Liver (tissue), 3 donors: ENCODE measurements at regions not wholly inside any gene's neighbourhood (a gene's known extent, or its start where the extent isn't known, plus 50 kb on each side); places are given as distances from the start of the nearest gene placed in this dataset.

Experiments used
- ATF3 ChIP-seq: IDR thresholded peaks from 2 replicates; pipeline ENCODE4 v1.6.1; 2016; ENCODE audit warnings: antibody characterized with exemption
- CTCF ChIP-seq: fragments of 150-350 bp; IDR thresholded peaks from 2 replicates; pipeline ENCODE4 v1.5.1; 2017; ENCODE audit warnings: improper control_type of control experiment, low read depth, low read length; ENCODE audit not compliant: missing input control
- EGR1 ChIP-seq, 2 donors: IDR thresholded peaks; 2 replicates each; pipeline ENCODE4 v1.6.1; 2016 to 2018; ENCODE audit warnings: antibody characterized with exemption in 2 of 2, low read depth in 2 of 2
- FOXA1 ChIP-seq: IDR thresholded peaks from 2 replicates; pipeline ENCODE4 v1.6.1; 2016; ENCODE audit warnings: antibody characterized with exemption
- GABPA ChIP-seq, 2 donors: IDR thresholded peaks in 1 of 2; conservative IDR thresholded peaks in 1 of 2; 2 replicates each; pipeline ENCODE4 v1.6.1; 2016; ENCODE audit warnings: antibody characterized with exemption in 2 of 2, mild to moderate bottlenecking in 1 of 2, moderate library complexity in 1 of 2
- HNF4G ChIP-seq: IDR thresholded peaks from 2 replicates; pipeline ENCODE4 v1.6.1; 2016; ENCODE audit warnings: antibody characterized with exemption
- JUND ChIP-seq, 2 donors: IDR thresholded peaks; 2 replicates each; pipeline ENCODE4 v1.6.1; 2016; ENCODE audit warnings: antibody characterized with exemption in 2 of 2
- MAX ChIP-seq: IDR thresholded peaks from 2 replicates; pipeline ENCODE4 v1.6.1; 2016; ENCODE audit warnings: antibody characterized with exemption
- RAD21 ChIP-seq, 2 donors: IDR thresholded peaks; 2 replicates each; pipeline ENCODE4 v1.6.1; 2016; ENCODE audit warnings: antibody characterized with exemption in 2 of 2, mild to moderate bottlenecking in 2 of 2
- REST ChIP-seq: IDR thresholded peaks from 2 replicates; pipeline ENCODE4 v1.6.1; 2016; ENCODE audit warnings: antibody characterized with exemption, mild to moderate bottlenecking
- RXRA ChIP-seq, 2 donors: IDR thresholded peaks; 2 replicates each; pipeline ENCODE4 v1.6.1; 2017 to 2018; ENCODE audit warnings: antibody characterized with exemption in 2 of 2, mild to moderate bottlenecking in 1 of 2
- SP1 ChIP-seq: IDR thresholded peaks from 2 replicates; pipeline ENCODE4 v1.6.1; 2018; ENCODE audit warnings: antibody characterized with exemption, mild to moderate bottlenecking
- TAF1 ChIP-seq: conservative IDR thresholded peaks from 2 replicates; pipeline ENCODE4 v1.6.1; 2016; ENCODE audit warnings: antibody characterized with exemption, mild to moderate bottlenecking
- YY1 ChIP-seq: IDR thresholded peaks from 2 replicates; pipeline ENCODE4 v1.6.1; 2016; ENCODE audit warnings: antibody characterized with exemption, mild to moderate bottlenecking
- donor health status: healthy.
- donor health status: healthy.

GRCh38 chr3:5466065-5466464 is 278.6 kb downstream of the EDEM1 start:
- TF ChIP-seq CTCF: no peak
- no peak for TF ChIP-seq RXRA (IDR thresholded peaks at IDR 0.05)
- no peak for TF ChIP-seq REST
- TF ChIP-seq MAX: no peak
- no peak for TF ChIP-seq RAD21 (IDR thresholded peaks at IDR 0.05)
- TF ChIP-seq JUND (IDR thresholded peaks at IDR 0.05): no peak
- TF ChIP-seq ATF3: no peak
- TF ChIP-seq HNF4G: no peak
- TF ChIP-seq YY1: no peak
- no peak for TF ChIP-seq TAF1
- no peak for TF ChIP-seq EGR1 (IDR thresholded peaks at IDR 0.05; ENCODE audit: low read depth in 2 of 2)
- TF ChIP-seq GABPA (IDR thresholded peaks at IDR 0.05 in 1 of 2, conservative IDR thresholded peaks at IDR 0.05 in 1 of 2): no peak
- no peak for TF ChIP-seq SP1
- TF ChIP-seq FOXA1: no peak
